ENCODE measurements at regions not wholly inside any gene's neighbourhood (a gene's known extent, or its start where the extent isn't known, plus 50 kb on each side); places are given as distances from the start of the nearest gene placed in this dataset.

GRCh38 chr15:34679291-34679690 is 75.5 kb downstream of the GJD2 start:
- TF ChIP-seq CTCF (IDR thresholded peaks at IDR 0.05): no peak
- no peak for TF ChIP-seq POLR2A (IDR thresholded peaks at IDR 0.05)

Data from adrenal gland (tissue), 5 donors.